Dermis blood vessel endothelial cell (primary cell): ENCODE measurements at regions not wholly inside any gene's neighbourhood (a gene's known extent, or its start where the extent isn't known, plus 50 kb on each side); places are given as distances from the start of the nearest gene placed in this dataset.

ENCODE experiments used
- DNase-seq: peaks from one replicate; pipeline ENCODE4 v3.0.0; 2010

DNA sequence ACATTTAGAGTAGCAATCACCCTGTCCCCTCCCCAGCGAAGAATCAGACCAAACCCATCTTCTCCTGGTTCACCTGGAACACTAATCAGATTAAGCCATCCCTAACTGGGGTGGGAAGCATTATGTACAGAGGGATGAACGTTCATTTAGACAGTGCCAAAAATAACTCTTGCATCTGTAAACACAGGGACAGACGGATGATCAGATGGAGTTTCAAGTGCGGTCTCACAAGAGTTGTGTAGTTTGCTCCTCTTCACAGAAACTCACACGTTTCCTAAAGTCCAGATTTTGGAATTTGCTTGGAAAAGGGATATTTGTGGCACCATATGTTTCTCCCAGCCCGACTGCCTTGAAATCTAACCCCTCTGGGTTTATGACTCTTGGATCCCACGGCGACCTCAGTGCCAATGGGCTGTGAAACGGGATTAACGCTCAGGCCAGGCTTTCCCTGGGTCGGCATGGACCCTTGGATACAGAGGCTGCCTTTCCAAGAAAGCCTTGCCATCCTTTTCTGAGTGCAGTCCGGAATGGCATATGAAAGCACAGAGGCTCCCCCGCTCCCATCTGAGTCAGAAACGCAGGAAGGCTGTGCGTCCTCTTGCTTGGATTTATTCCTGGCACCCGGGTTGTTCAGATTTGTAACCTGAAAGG is 293.2 kb upstream of the HABP2 start:
- no peak for DNase-seq

DNA sequence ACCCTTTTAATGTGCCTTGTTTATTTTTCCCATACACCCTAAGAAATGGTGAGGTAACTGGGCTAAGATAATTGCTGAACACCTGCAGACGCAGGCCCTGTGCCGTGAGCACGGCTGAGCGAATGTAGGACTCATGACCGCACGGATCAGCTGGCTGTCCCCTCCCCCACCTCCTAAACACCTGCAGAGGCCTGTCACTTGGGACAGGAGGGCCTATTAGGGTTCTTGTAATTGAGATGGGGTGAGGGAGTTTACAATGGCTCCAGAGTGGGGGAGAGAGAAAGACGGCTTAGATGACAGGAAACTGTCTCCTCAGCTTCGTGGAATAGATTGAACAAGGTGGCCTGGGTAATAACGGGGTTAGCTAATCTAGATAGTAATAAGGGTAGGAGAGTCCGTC is 291.7 kb upstream of the HABP2 start:
- no peak for DNase-seq

DNA sequence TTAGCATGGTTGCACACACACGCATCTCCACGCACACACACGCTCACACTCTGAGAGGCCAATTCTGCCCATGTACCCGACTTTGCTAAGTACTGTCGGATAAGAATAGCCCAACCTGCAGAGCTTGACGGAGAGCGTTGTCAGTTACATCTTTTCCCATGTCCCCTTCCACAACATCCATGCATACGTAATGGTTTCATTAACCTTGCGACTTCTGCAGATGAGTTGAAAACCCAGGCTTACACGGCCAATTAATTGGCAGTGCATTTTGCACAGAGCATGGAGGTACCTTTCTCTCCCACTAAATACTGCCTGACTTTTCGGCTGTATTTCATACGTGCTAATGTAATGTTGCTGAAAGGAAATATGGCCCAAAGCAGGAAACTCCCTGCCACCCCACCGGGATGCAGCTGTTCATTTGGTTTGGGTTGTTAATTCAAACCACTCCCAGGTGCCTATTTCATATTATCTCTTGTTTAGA is 291.2 kb upstream of the HABP2 start:
- peak; percentile 4 for DNase-seq

DNA sequence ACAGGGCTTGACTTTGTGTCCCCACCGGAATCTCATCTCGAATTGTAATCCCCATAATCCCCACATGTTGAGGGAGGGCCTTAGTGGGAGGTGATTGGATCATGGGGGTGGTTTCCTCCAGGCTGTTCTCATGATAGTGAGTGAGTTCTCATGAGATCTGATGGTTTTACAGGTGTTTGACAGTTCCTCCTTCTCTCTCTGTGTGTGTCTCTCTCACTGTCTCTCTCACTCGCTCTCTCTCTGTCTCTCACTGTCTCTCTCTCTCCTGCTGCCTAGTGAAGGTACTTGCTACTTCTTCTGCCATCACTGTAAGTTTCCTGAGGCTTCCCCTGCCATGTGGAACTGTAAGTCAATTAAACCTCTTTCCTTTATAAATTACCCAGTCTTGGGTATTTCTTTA is 289.8 kb upstream of the HABP2 start:
- DNase-seq = no peak

DNA sequence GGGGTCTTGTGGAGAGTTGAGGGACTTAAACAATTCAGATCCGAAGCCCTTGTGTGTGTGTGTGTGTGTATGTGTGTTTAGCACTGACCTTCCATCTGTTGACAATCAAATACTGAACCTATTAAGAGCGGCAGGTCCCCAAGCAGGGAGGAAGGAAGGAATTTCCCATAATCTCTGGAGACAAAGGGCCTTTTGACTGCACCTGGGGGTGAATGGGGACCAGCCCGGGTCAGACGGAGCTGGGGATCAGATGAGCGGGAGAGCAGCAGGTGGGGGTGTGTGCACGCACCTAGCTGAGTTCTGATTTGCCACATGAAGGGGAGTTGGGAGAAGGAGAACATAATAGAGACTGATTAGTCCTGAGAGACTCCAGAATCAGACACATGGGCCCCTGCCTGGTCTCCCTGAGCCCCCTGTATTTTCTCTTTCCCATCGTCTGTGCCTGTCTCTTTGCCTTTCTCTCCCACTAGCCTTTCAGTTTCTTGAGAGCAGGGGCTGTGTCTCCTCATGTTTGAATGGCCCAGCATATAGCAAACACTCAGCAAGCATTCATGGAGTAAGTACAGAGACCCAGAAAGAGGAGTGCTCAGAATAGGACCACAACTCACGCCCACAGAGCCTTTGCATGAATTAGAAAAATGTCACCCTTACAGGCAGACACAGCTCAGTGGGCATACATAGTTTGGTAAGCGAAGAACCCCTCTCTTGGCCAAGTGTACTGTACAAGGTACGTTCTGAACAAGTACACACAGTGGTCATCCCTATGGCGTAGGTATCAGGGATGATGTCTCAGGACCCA is 288.3 kb upstream of the HABP2 start:
- no peak for DNase-seq

DNA sequence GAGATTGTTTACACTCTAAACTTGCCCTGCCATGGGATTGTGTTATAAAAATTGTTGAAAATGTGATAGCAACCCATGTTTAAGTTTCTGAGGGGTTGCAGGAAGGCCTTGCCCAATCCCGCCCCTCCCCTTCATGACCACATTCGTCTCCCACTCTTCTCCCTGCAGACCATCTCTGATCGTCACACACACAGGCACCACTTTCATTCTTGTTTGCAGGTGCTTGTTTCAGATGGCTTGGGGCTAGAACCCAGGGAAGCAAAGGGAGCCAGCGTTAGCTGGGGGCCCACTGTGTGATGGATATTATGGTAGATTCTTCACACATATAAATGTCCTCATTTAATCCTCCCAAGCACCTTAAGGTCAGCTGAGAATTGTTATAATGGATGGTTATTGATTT is 286.7 kb upstream of the HABP2 start:
- DNase-seq = no peak

DNA sequence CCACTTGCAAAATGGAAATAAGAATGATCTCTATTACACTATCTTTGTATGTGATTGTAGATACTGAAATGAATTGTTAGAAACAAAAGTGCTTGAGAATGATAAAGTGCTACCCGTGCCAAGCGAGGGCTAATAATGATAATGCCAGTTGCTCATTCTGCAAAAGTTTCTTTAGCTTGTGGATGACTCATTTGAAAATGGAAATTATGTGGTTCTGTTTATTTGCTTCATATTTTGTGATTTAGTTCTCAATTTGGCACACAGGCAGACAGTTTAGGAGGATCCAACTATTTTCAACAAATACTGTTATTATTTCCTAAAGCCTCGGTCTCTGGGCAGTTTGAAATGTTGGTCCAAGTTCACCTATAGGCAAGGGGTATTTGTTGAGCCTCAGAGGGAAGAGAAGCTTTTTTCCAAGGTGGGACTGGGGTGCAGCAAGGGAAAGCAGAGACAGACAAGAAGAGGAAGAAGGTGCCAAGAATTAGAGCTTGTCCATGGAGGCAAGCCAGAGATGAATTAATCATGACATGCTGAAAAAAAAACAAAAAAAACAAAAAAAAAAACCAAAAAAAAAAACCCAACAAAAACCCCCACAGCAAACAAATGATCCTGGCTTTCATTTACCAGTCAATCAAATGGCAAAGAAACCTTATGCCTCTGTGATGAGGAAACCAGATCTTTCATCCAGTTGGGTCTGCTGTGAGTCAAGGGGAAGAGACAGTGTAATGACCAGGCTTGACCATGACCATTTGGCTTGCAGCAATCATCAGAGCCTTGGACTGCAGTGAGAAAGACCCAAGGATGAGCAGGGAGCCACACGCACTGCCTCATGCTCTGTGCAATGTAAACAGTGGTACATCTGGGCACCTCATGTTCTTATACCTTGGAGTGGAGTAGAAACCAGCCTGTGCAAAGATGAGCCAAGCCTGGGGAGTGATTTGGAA is 285.0 kb upstream of the HABP2 start:
- DNase-seq = no peak

DNA sequence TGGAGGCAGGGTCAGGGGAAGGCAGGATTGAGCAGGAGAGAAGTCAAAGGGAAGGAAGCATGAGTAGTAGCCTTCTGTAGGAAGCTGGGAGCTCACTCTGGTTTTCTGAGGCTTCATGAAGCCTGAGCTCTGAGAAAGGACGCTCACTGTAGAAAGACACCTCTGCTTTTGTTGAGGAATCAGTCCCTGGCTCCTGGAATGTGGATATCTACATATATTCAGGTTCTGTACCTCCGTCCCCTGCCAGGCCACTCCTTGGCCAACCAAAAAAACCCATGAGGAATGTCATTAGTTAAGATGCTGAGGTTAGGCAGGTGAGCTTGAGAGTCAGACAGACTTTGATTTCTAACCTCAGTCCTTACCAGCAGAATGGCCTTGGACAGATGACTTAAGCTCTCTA is 283.5 kb upstream of the HABP2 start:
- no peak for DNase-seq

DNA sequence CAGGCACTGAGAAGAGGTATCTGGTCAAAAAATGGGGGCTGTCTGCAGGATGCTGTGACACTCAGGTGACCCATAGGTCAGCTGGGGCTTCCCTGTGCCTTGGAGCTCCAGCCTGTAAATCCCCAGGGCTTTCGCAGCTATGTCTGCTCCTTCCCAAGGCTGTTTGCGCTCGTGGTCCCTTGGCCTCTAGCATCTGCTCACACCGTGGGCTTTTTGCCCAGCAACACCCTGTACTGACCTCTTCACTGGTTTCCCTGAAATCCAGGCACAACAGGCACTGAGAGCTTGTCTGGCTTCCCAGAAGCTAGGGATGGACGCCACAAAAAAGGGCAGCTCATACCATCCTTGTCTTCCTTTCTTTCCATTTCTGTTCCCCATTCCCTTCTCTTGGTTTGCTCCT is 280.3 kb upstream of the HABP2 start:
- DNase-seq = no peak

DNA sequence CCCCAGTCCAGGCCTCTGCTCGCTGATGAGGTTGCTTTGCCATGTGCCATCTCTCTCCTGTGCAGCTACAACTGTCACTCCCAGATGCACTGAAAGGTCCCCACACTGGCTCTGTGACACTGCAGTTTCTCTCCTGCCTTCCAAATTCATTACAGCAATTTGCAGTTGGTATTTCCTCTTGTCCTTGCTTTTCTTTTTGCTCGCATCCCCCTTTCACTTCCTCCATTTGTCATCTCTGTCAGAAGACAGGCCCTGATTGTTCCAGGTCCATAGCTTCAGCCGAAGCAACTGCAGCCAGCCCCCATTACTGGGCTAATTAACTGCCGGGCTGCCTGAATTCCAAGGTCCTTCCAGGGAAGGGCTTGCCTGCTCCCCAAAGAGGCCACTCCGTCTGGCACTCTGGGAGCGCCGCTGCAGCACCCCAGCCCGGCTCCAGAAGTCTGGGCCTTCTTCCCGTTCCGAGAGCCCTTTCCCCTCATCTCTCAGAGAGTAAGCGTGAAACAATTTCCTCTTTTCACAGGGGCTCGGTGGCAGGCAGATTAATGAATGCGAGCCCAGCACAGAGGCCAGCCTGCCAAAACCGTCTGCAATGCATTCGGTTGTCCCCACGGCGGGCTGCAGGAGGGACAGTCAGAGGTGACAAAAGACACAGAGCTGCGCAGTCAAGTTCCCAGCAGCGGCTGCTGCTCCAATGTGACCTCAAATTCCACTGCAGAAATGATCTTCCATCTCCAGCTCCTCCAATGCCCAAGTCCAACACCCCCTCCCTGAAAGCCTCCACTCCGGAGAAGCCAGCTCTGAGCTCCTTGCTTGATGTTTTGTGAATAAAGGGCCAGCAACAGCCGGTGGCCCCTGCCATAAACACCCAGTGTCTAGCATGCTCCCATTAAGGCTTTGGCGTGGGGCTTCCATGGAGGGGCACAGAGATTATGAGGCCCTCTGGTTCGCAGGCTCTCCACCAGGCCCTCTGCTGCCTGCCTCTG is 279.4 kb upstream of the HABP2 start:
- peak; percentile 24 for DNase-seq

DNA sequence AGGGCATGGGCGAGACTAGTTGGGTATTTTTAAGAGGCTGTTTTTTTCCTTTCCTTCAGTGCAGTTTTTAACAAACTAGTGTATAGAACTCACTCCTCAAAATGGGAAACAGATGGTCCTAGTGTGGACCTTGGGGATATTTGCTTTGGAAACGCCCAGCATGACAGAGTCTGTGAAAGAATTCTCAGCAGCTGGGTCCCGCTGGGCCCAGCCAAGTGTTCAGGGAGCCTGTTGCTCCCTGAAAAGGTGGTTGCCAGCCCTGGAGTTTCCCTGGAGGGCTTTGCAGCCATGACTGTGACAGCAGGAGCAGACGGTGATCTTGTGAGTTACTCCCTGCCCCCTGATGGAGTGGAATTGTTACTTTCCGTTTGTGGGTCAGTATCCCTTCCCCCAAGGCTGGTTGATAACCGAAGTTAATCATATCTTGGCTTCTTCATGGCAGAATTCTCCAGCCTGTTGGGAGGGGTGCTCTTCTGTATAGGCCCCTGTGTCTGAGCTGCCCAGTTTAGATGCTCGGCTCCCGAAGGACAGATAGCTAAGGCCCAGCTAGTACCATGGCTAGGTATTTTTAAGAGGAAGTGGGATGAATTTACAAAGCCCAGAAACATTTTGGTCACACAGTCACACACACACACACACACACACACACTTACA is 278.6 kb upstream of the HABP2 start:
- DNase-seq = no peak

DNA sequence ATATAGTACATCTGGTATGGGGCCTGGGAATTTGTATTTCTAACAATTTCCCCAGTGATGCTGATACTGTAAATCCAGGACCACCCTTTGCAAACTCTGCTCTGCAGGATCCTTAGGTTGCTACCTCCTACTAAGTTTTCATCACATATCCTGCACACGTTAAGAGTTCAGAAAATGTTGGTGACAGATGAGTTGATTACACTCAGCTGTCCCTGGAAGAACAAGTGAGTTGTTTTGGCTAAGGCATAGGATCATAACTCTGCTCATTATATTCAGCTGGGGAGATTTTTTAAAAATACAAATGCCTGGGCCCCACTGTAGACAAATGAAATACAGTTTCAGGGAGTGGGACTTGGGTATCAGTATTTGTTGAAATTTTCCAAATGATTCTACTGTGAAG is 274.6 kb upstream of the HABP2 start:
- no peak for DNase-seq

DNA sequence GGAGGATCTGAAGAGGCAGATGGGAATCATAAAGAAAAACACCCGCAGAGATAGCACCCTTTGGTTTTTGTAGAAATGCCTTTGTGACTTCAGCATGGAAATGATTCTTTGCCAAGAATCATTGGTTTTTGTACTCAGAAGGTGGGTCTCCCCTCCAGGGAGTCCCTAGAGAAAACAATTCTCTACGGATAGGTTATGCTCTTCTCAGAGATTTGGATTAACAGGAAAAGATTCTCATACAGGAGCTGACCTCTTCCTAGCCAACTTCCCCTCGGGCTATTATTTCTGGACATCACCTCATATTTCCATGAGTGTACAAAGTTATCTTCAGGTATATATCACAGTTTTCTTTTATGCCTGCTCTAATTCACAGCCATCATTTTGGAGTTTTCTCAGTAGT is 274.2 kb upstream of the HABP2 start:
- DNase-seq = no peak

DNA sequence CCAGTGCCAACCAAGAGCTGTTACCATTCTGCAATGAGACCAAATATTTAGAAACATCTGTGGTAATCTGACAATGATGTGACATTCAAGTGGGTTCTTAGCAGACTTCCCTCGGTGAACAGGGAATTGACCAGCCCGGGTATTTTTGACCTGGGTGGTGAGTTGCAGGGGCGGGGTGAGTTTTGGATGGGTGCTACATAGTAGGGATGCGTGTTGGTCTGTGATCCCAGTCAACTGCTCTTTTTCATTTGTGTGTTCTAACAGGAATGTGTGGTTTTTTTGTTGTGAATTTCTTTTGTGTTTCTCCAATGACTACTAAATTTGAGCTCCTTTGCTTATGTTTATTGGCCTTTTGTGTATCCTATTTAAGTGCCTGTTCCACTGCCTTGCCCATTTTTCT is 273.6 kb upstream of the HABP2 start:
- no peak for DNase-seq

DNA sequence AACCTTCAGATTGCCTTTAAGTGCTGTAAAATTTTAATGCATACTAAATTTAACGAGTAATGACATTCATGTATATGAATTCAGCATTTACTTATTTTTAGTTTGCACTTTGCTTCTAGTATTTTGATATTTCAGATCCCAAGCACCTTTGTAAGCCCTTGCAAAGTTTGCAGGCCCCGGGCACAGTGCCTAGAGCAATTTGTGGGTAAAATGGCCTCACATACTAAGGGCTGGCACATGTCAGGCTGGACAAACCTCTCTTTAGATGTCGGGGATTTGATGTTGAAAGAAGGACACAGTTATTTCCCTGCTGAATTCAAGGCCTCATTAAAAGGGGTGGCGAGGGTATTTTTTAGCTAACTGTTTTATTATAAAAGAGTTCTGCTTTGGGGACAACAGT is 270.3 kb upstream of the HABP2 start:
- DNase-seq = no peak

DNA sequence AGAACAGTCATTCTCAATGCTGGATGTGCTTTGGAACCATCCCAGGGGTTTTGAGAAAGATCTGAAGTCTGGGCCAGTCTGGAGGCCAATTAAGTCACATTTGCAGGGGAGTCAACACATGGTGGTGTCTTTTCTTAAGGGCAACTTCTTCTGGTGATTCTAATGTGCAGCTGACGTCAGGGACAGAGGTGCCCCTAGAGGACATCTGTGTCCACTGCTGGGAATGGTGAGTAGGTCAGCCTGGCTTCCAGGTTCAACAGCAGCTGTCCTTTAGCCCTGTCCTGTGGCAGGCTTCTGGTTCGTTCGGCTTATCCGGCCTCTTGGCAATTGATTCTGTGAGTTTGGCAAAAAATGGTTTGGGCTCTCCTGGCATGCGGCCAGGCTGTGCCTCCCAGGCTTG is 269.7 kb upstream of the HABP2 start:
- no peak for DNase-seq

DNA sequence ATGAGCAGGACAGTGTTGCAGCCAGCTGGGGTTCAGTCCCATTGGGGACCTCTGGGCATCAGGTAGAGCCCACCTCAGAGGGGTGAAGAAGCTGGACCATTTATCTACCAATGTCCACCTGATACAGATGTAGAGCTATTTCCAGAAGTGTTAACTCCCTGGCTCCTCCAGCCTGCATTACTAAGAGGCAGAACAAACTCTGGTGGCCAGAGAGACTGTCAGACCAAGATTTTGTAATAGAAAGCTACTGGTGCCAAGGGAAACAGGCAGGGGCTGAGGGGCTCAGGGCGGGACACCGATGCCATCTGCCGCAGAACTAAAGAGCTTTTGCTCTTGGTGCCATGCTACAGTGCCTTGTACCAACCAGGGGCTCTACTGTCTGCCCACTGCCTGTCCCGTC is 268.2 kb upstream of the HABP2 start:
- no peak for DNase-seq

DNA sequence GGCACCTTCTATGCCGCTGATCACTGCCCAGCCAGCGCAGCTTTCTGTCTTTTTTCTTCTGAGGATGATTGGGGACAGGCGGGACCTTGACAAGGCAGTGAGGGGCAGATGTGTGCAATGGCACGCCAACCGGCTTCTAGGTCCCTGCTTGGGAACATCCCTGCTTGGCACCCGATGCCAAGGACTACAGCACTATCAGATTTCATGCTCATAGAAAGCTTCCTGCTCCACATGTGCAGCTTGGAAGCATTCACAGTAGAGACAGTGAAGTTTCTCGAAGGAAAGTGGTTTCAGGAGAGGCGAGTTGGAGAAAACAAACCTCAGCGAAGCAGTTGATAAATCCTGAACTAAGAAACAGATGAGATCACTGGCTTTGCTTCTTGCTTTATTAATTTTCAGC is 267.5 kb upstream of the HABP2 start:
- DNase-seq = no peak

DNA sequence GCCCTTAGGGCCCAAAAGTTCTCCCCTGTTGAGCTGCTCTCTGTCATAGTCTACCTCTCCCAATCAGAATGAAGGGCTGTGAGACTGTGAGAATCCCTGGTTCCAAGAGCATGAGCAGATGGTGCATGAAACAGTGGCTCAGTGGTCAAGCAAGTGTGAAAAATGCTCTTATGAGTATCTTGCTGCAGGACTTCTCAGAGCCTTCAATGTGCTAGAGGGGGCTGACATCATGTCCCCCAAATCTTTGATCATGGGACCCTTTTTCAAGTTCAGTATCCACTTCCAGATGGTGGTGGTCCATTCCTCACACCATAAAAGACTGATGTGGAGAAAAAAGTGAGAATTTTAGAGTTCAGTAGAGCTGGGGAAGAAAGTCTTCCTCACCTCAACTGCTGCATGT is 265.3 kb upstream of the HABP2 start:
- no peak for DNase-seq

DNA sequence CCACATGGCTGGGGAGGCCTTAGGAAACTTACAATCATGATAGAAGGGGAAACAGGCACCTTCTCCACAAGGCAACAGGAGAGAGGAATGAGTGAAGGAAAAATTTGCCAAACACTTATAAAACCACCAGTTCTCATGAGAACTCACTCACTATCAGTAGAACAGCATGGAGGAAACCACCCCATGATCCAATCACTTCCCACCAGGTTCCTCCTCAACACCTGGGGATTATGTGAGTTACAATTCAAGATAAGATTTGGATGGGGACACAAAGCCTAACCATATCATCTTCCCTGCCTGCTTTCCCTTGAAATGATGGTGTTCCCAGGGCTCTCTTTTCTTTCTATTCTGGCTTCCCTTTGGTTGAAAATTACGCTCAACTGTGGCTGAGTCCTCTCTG is 262.7 kb upstream of the HABP2 start:
- DNase-seq = no peak

DNA sequence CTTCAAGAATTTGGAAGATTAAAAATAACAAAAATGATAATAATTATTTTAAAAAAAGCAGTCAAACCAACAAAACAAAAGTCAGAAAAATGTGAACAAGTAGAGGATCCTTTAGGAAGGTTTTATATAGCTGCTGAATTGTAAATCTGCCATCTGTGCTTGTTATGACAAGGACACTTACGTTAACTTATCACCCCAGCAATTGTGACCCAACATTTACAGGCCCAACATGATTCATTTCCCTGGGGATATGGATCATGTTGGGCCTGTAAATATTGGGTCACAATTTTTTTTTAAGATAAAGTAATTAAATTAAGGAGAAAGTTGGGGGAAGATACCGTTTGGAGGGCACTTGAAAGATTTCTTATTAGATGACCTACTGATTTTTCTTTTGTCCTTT is 261.4 kb upstream of the HABP2 start:
- no peak for DNase-seq

DNA sequence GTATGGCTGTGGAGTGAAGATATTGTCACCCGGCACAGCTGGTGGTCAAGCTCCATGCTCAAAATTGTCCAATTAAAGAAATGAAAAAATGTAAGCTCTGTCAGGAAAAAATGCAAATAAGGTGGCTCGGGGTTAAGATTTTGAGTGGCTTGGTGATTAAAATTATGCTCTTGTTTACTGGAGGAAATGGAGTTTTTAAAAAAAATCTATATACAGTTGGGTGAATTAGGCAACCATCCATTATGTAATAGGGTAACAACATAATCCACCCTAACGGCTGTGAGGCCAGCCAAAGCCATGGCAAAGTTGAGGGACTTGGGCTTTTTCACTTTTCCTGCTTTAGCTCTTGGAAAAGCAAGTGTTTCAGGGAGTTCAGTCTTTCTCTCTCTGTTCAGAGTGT is 260.8 kb upstream of the HABP2 start:
- DNase-seq = no peak
